ENCODE measurements at regions not wholly inside any gene's neighbourhood (a gene's known extent, or its start where the extent isn't known, plus 50 kb on each side); places are given as distances from the start of the nearest gene placed in this dataset.
"Not testable (repeated sequence)": the region's sequence is repeated elsewhere in the genome, so short reads cannot be mapped to it uniquely, and the experiment has no call there.

GRCh38 chr1:188590641-188591040, 1761.9 kb downstream of the PLA2G4A start:
- no peaks in the 10 kb centered on the region for H3K36me3 Mint-ChIP-seq
- no peak for ATAC-seq
- CTCF ChIA-PET: no interaction called here

DNA sequence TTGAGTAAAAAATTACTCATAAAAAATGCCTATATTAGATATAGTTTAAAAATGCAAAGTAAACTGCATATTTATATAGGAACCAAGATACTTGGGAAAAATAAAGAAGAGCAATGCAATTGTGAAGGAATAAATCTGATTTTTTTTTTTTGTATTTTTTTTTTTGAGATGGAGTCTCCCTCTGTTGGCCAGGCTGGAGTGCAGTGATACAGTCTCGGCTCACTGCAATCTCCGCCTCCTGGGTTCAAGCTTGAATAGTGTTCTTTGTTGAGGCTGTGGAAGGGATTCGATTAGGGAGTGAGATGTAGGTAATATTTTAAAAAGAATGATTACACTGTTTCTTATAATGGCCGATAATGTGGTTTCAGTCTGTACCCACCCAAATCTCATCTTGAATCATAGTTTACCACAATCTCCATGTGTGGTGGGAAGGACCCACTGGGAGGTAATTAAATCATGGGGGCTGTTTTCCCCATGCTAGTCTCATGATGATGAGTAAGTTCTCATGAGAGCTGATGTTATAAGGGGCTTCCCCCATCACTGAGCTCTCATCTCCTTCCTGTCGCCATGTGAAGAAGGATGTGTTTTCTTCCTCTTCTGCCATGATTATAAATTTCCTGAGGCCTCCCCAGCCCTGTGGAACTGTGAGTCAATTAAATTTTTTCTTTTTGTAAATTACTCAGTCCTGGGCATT, 1765.9 kb downstream of the PLA2G4A start:
- ATAC-seq (no peak), DNase-seq (no peak)
- no peaks in the 10 kb centered on the region for H3K4me1 Mint-ChIP-seq
- no peak overlapping the region for H3K27ac Mint-ChIP-seq
- no peaks in the 10 kb centered on the region for H3K36me3 Mint-ChIP-seq
- H3K27me3 Mint-ChIP-seq: no peaks in the 10 kb centered on the region
- H3K9me3 Mint-ChIP-seq (ENCODE audit: low read depth): peaks cover 4% of the 10 kb centered on the region
- CTCF ChIA-PET: no interaction called here
- no peak overlapping the region for H3K4me3 Mint-ChIP-seq

More at GRCh38 chr1:188590641-188591040, 1761.9 kb downstream of the PLA2G4A start:
- H3K9me3 Mint-ChIP-seq (ENCODE audit: low read depth): no peaks in the 10 kb centered on the region
- H3K27me3 Mint-ChIP-seq: no peaks in the 10 kb centered on the region
- no peak for DNase-seq
- H3K4me1 Mint-ChIP-seq: no peaks in the 10 kb centered on the region
- H3K27ac Mint-ChIP-seq: no peak overlapping the region
- no peak overlapping the region for H3K4me3 Mint-ChIP-seq

DNA sequence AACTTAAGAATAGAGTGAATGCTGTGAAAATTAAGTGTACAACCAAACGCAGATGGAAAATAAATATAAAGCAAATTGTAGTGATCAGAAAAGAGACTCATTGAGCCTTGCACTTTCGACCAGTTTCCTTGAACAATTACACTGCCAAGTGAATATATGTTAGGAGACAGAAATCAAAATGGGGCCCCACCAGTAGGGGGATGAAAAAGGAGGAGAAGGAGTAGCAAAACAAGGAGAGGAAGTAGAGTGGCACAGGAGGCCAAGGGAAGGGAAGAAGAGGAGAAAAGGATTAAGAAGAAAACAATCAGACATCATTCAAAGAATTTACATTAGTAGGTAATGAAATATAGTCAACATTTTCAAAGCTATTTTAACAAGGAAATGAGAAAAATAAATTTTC, 1770.6 kb downstream of the PLA2G4A start:
- H3K27me3 Mint-ChIP-seq: no peaks in the 10 kb centered on the region
- DNase-seq (no peak), ATAC-seq (no peak)
- H3K4me1 Mint-ChIP-seq: no peaks in the 10 kb centered on the region
- H3K27ac Mint-ChIP-seq: no peak overlapping the region
- H3K9me3 Mint-ChIP-seq (ENCODE audit: low read depth): peaks cover 4% of the 10 kb centered on the region
- no peaks in the 10 kb centered on the region for H3K36me3 Mint-ChIP-seq
- no peak overlapping the region for H3K4me3 Mint-ChIP-seq
- CTCF ChIA-PET: no interaction called here

GRCh38 chr1:188611432-188611831, 1782.7 kb downstream of the PLA2G4A start:
- H3K4me3 Mint-ChIP-seq: no peak overlapping the region
- no peaks in the 10 kb centered on the region for H3K4me1 Mint-ChIP-seq
- H3K36me3 Mint-ChIP-seq: no peaks in the 10 kb centered on the region
- H3K27ac Mint-ChIP-seq: no peak overlapping the region
- H3K9me3 Mint-ChIP-seq (ENCODE audit: low read depth): peaks cover 14% of the 10 kb centered on the region
- no peaks in the 10 kb centered on the region for H3K27me3 Mint-ChIP-seq
- CTCF ChIA-PET: no interaction called here
- ATAC-seq: no peak
- DNase-seq: no peak

- H3K27ac Mint-ChIP-seq: no peak overlapping the region
- no peak for DNase-seq
- peaks cover 14% of the 10 kb centered on the region for H3K9me3 Mint-ChIP-seq (ENCODE audit: low read depth)
- CTCF ChIA-PET: no interaction called here
- no peak for ATAC-seq
- no peaks in the 10 kb centered on the region for H3K4me1 Mint-ChIP-seq
- no peaks in the 10 kb centered on the region for H3K36me3 Mint-ChIP-seq
- no peak overlapping the region for H3K4me3 Mint-ChIP-seq
- H3K27me3 Mint-ChIP-seq: no peaks in the 10 kb centered on the region
Measured at GRCh38 chr1:188615321-188615720, 1786.6 kb downstream of the PLA2G4A start.

- no peak overlapping the region for H3K4me3 Mint-ChIP-seq
- no peaks in the 10 kb centered on the region for H3K4me1 Mint-ChIP-seq
- ATAC-seq: no peak
- H3K27me3 Mint-ChIP-seq: no peaks in the 10 kb centered on the region
- no peaks in the 10 kb centered on the region for H3K36me3 Mint-ChIP-seq
- no peak for DNase-seq
- H3K27ac Mint-ChIP-seq: no peak overlapping the region
- H3K9me3 Mint-ChIP-seq (ENCODE audit: low read depth): peaks cover 2% of the 10 kb centered on the region
- CTCF ChIA-PET: no interaction called here
Measured at GRCh38 chr1:188620236-188620635, 1791.5 kb downstream of the PLA2G4A start.

DNA sequence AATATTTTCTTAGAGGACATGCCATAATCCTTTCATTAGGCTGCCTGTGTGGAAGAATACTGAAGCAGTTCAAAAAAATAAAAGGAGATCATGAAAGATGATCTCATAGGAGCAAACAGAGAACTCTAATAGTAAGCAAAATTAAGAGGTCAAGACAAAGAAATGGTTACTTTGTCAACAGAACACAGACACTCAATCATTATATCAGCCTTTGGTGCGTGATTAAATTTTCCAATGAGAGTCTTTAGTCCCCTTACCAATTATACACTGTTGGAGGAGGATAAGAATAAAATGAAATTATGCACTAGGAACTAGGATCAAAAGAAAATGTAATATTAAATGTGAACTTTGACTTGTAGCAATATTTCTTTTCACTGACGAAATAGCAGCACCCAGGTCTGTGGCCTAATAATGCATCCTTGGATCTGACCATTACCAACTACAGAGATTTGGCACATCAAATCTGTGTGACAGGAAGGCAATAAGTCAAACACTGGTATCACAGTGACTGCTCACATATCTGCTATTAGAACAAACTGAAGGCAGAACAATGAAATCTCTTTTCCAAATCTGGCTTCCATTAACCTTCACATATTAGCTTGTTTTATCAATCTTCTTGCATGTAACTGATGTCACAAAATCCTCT, 1812.9 kb downstream of the PLA2G4A start:
- Mint-ChIP-seq H3K4me3 (no peak overlapping the region), H3K36me3 (no peaks in the 10 kb centered on the region), H3K27me3 (no peaks in the 10 kb centered on the region), H3K4me1 (no peaks in the 10 kb centered on the region), H3K27ac (no peak overlapping the region), H3K9me3 (ENCODE audit: low read depth) (peaks cover 3% of the 10 kb centered on the region)
- CTCF ChIA-PET: no interaction called here
- ATAC-seq (no peak), DNase-seq (no peak)

- Mint-ChIP-seq H3K36me3 (no peaks in the 10 kb centered on the region), H3K9me3 (ENCODE audit: low read depth) (peaks cover 3% of the 10 kb centered on the region), H3K4me3 (no peak overlapping the region), H3K27me3 (no peaks in the 10 kb centered on the region), H3K4me1 (no peaks in the 10 kb centered on the region), H3K27ac (no peak overlapping the region)
- ATAC-seq (no peak), DNase-seq (no peak)
- CTCF ChIA-PET: no interaction called here
Measured at GRCh38 chr1:188642704-188643103, 1814.0 kb downstream of the PLA2G4A start.

- Mint-ChIP-seq H3K9me3 (ENCODE audit: low read depth) (peaks cover 9% of the 10 kb centered on the region), H3K27me3 (no peaks in the 10 kb centered on the region), H3K27ac (no peak overlapping the region), H3K4me3 (no peak overlapping the region), H3K4me1 (no peaks in the 10 kb centered on the region), H3K36me3 (no peaks in the 10 kb centered on the region)
- ATAC-seq (no peak), DNase-seq (no peak)
- CTCF ChIA-PET: no interaction called here
Measured at GRCh38 chr1:188652678-188653077, 1823.9 kb downstream of the PLA2G4A start.

- H3K27me3 Mint-ChIP-seq; H3K36me3 Mint-ChIP-seq; ATAC-seq; DNase-seq; H3K4me3 Mint-ChIP-seq; CTCF ChIA-PET; H3K9me3 Mint-ChIP-seq (ENCODE audit: low read depth); H3K27ac Mint-ChIP-seq; H3K4me1 Mint-ChIP-seq: not testable (repeated sequence)
Measured at GRCh38 chr1:188655966-188656365, 1821.7 kb downstream of the BRINP3 start.

- no peak for ATAC-seq
- CTCF ChIA-PET: no interaction called here
Measured at GRCh38 chr1:188660572-188660971, 1817.1 kb downstream of the BRINP3 start.

GRCh38 chr1:188665477-188665876, 1812.2 kb downstream of the BRINP3 start:
- no peak for ATAC-seq
- Mint-ChIP-seq H3K4me3 (no peak overlapping the region), H3K4me1 (no peaks in the 10 kb centered on the region), H3K36me3 (no peaks in the 10 kb centered on the region), H3K9me3 (ENCODE audit: low read depth) (no peaks in the 10 kb centered on the region), H3K27ac (no peak overlapping the region), H3K27me3 (no peaks in the 10 kb centered on the region)
- DNase-seq: no peak
- CTCF ChIA-PET: no interaction called here

More at GRCh38 chr1:188660572-188660971, 1817.1 kb downstream of the BRINP3 start:
- H3K4me3 Mint-ChIP-seq: no peak overlapping the region
- no peaks in the 10 kb centered on the region for H3K4me1 Mint-ChIP-seq
- no peak for DNase-seq
- no peaks in the 10 kb centered on the region for H3K9me3 Mint-ChIP-seq (ENCODE audit: low read depth)
- no peak overlapping the region for H3K27ac Mint-ChIP-seq
- no peaks in the 10 kb centered on the region for H3K27me3 Mint-ChIP-seq
- H3K36me3 Mint-ChIP-seq: no peaks in the 10 kb centered on the region

DNA sequence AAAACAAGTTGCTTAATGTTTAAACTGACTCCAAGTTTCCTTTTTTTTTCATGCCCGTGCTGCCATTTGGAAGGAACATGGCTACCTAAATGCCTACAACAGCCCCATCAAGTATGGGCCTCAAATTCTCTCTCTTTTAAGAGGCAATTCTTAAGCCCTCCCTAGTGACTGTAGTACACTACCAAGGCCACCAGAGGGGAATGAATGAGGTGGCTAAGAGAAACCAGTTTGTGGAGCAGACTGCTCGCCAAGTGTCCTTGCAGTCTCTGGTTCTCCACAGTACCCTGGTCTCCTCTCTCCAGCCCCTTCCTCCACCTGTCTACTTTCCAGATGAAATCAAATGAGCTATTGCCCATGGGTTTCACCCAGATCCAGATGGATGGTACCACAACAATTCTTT, 1809.6 kb downstream of the BRINP3 start:
- H3K9me3 Mint-ChIP-seq (ENCODE audit: low read depth): no peaks in the 10 kb centered on the region
- ATAC-seq (no peak), DNase-seq (no peak)
- CTCF ChIA-PET: no interaction called here
- no peaks in the 10 kb centered on the region for H3K36me3 Mint-ChIP-seq
- no peak overlapping the region for H3K4me3 Mint-ChIP-seq
- no peaks in the 10 kb centered on the region for H3K4me1 Mint-ChIP-seq
- H3K27ac Mint-ChIP-seq: no peak overlapping the region
- H3K27me3 Mint-ChIP-seq: no peaks in the 10 kb centered on the region

GRCh38 chr1:188669728-188670382, 1807.8 kb downstream of the BRINP3 start:
- no peaks in the 10 kb centered on the region for H3K9me3 Mint-ChIP-seq (ENCODE audit: low read depth)
- H3K4me3 Mint-ChIP-seq: no peak overlapping the region
- H3K27me3 Mint-ChIP-seq: no peaks in the 10 kb centered on the region
- ATAC-seq (no peak), DNase-seq (no peak)
- H3K27ac Mint-ChIP-seq: no peak overlapping the region
- no peaks in the 10 kb centered on the region for H3K36me3 Mint-ChIP-seq
- CTCF ChIA-PET: no interaction called here
- no peaks in the 10 kb centered on the region for H3K4me1 Mint-ChIP-seq

All from activated CD8-positive, alpha-beta memory T cell treated with anti-CD3 and anti-CD28 coated beads, Interleukin-2, amount 10 ng/mL, durations not matched to agents 7 days and 5 days (primary cell).